IPS-18a (cell line): ENCODE measurements at regions not wholly inside any gene's neighbourhood (a gene's known extent, or its start where the extent isn't known, plus 50 kb on each side); places are given as distances from the start of the nearest gene placed in this dataset.

ENCODE experiments used
- H3K27ac ChIP-seq: one replicate; pipeline ENCODE4 v1.5.1; 2013; ENCODE audit warnings: low read length
- H3K27me3 ChIP-seq: one replicate; pipeline ENCODE4 v1.6.1; 2013; ENCODE audit warnings: mild to moderate bottlenecking, low read length; ENCODE audit not compliant: control insufficient read depth, insufficient read depth
- H3K36me3 ChIP-seq: one replicate; pipeline ENCODE4 v1.6.1; 2013; ENCODE audit warnings: low read depth, low read length; ENCODE audit not compliant: control insufficient read depth
- H3K4me1 ChIP-seq: one replicate; pipeline ENCODE4 v1.6.1; 2013; ENCODE audit warnings: low read depth, low read length; ENCODE audit not compliant: control insufficient read depth
- H3K4me3 ChIP-seq: one replicate; pipeline ENCODE4 v1.5.1; 2013; ENCODE audit warnings: low read length
- H3K9ac ChIP-seq: one replicate; pipeline ENCODE4 v1.6.1; 2013; ENCODE audit warnings: mild to moderate bottlenecking, low read length, moderate library complexity
- H3K9me3 ChIP-seq: one replicate; pipeline ENCODE4 v1.6.1; 2013; ENCODE audit warnings: low read depth, low read length; ENCODE audit not compliant: control insufficient read depth

DNA sequence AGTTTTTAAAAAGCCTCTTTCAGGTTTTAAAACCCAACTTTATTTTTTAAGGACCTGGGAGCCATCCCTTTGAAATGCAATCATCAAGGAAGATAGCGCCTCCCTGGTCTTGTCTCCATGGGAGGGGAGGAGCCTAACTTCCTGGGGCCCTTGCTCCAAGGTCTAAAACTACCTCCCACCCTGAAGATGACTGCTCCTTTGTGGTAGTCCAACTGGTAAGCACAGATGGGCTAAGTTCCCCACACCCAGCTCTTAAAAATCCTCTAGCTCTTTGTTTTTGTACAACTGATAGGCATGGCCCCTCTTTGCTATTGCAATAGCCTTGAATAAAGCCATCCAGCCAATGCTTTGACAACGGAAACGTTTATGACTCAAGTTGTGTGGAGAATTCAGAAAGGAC, 716.8 kb downstream of the CBLN2 start:
- no peak overlapping the region for H3K27ac ChIP-seq
- no peaks in the 10 kb centered on the region for H3K4me1 ChIP-seq
- no peak overlapping the region for H3K4me3 ChIP-seq
- peaks cover 28% of the 10 kb centered on the region for H3K9me3 ChIP-seq
- no peaks in the 10 kb centered on the region for H3K36me3 ChIP-seq
- no peak overlapping the region for H3K9ac ChIP-seq
- no peaks in the 10 kb centered on the region for H3K27me3 ChIP-seq

DNA sequence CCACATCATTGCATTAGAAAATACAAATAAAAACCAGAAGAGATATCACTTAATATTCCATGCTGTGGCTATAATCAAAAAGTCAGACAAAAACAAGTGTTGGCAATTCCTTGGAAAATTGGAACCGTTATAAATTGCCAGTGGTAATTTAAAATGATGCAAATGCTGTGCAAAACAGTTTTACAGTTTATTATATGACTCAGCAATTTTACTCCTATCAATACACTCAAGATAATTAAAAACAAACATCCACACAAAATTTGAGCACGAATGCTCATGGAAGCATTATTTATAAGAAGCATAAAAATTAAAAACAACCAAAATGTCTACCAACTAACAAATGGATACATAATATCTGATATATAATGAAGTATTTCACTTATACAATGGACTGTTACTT, 728.8 kb downstream of the CBLN2 start:
- Histone ChIP-seq H3K36me3 (no peaks in the 10 kb centered on the region), H3K4me3 (no peak overlapping the region), H3K9ac (no peak overlapping the region), H3K4me1 (no peaks in the 10 kb centered on the region), H3K27me3 (no peaks in the 10 kb centered on the region), H3K27ac (no peak overlapping the region), H3K9me3 (peaks cover 23% of the 10 kb centered on the region)

DNA sequence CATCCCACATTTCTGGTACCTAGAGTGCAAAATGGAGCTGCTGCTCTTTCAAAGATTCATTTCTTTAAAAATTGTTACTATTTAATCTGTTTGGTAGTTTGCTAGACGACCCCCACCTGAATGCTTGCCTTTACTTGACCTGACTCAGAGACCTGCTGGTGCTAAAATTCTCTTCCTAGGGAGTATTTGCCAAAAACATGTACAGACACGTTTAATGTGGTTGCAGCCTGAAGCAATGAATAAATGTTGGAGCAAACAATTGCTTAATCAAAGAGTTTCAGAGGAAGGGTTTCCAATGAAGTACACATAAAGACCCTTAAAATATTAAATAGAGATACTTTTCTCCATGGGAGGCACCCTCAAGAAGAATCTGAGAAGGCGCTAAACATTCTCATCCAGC, 734.4 kb downstream of the CBLN2 start:
- no peak overlapping the region for H3K9ac ChIP-seq
- no peaks in the 10 kb centered on the region for H3K27me3 ChIP-seq
- peaks cover 15% of the 10 kb centered on the region for H3K9me3 ChIP-seq
- H3K4me3 ChIP-seq = no peak overlapping the region
- no peak overlapping the region for H3K27ac ChIP-seq
- H3K4me1 ChIP-seq = no peaks in the 10 kb centered on the region
- H3K36me3 ChIP-seq = no peaks in the 10 kb centered on the region

DNA sequence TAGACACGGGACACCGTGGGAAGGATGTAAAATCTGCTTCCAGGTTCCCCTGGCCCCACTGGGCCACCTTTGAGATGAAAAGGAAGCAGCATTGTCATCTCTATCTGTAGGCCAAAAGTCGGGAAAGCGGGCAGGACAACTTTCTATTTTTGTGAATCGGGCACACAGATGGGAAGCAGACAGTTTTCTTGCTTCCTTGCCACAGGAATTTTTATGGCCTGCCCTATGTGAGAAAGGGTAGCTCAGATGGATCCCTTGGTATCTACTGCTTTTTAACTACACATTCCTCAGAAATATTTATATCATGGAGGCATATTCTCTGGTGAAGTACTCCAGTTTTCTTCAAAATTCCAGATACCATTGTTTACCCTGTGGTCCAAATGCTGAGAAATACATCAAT, 735.5 kb downstream of the CBLN2 start:
- H3K36me3 ChIP-seq = no peaks in the 10 kb centered on the region
- H3K27ac ChIP-seq = no peak overlapping the region
- peaks cover 15% of the 10 kb centered on the region for H3K9me3 ChIP-seq
- no peak overlapping the region for H3K9ac ChIP-seq
- H3K27me3 ChIP-seq = no peaks in the 10 kb centered on the region
- no peaks in the 10 kb centered on the region for H3K4me1 ChIP-seq
- H3K4me3 ChIP-seq = no peak overlapping the region

DNA sequence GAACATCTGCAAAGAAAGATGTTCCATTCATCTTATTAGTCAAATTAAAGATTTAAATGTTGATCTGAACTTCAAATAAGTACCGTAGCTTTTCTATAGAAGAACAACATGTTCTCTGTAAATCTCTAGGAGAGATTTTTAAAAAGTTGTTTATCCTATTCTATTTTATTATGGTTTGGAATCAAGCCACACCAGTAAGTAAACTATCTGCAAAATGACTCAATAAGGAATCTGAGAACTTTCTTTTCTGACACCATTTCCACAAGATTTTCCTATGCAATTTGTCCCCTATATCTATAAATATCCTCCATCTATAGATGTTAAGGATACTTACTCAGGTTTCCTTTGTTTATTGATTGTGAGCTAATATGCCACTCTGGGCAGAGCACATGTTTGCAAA, 736.6 kb downstream of the CBLN2 start:
- Histone ChIP-seq H3K9me3 (peaks cover 15% of the 10 kb centered on the region), H3K27ac (no peak overlapping the region), H3K4me1 (no peaks in the 10 kb centered on the region), H3K27me3 (no peaks in the 10 kb centered on the region), H3K36me3 (no peaks in the 10 kb centered on the region), H3K4me3 (no peak overlapping the region), H3K9ac (no peak overlapping the region)

DNA sequence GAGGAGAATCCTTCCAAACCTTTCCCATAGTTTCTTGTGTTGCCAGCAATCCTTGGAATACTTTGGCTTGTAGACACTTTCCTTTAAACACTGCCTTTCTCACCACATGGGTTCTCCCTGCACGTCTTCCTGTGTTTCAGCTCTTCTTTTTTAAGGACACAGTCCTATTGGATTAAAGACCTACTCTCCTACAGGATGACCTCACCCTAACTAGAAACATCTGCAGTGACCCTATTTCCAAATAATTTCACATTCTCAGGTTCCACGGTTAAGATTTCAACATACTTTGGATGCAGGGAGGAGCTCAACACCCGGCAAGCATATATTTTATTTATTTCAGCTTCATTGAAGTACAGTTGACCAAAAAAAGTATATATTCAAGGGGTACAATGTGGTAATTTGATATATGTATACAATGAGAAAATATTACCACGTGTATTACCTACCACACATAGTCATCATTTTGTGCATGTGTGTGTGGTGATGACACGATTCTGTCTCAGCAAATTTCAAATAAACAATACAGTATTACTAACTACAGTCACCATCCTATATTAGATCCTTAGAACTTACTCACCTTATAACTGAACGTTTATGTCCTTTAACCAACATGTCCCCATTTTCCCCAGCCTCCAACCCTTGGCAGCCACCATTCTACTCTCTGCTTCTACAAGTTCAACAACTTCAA, 745.0 kb downstream of the CBLN2 start:
- Histone ChIP-seq H3K4me1 (no peaks in the 10 kb centered on the region), H3K27ac (no peak overlapping the region), H3K36me3 (no peaks in the 10 kb centered on the region), H3K9ac (no peak overlapping the region), H3K27me3 (no peaks in the 10 kb centered on the region), H3K4me3 (no peak overlapping the region), H3K9me3 (peaks cover 13% of the 10 kb centered on the region)

DNA sequence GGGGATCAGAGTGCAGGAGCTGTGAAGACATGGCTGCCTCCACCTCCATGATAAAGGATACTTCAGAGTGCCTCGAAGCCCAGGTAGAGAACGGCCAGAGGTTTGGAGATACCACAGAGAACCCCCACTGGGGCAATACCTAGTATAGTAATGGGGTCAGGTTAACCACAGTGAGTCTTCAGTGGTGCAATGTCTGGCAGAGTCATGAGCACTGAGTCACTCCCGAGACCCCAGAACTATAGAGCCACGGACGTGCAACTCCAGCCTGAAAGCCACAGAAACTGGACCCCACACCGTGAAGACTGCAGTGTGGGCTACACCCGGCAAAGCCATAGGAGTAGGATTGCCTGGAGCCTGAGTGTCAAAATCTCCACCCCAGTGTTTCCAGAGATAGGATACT, 746.6 kb downstream of the CBLN2 start:
- no peaks in the 10 kb centered on the region for H3K4me1 ChIP-seq
- H3K4me3 ChIP-seq = no peak overlapping the region
- no peaks in the 10 kb centered on the region for H3K36me3 ChIP-seq
- H3K9me3 ChIP-seq = peaks cover 13% of the 10 kb centered on the region
- H3K27ac ChIP-seq = no peak overlapping the region
- no peaks in the 10 kb centered on the region for H3K27me3 ChIP-seq
- no peak overlapping the region for H3K9ac ChIP-seq

DNA sequence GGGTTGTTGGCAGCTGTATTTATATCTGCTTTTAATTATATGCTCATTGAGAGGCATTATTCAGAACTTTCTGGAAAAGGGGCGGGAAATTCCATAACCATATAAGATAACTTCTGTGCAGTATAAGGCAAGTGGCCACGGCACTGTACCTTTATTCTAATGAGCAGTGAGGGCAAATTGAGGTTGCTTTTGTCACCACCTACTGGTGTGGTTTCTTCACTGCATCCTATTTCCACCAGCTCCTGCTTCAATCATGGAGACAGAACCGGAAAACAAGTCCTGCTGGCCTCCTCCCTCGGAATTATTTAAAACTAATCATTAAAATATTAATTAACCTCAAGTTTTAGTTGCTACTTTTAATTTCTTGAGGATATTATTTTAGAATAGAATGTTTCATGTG, 759.4 kb downstream of the CBLN2 start:
- Histone ChIP-seq H3K9ac (no peak overlapping the region), H3K4me1 (no peaks in the 10 kb centered on the region), H3K9me3 (peaks cover 18% of the 10 kb centered on the region), H3K4me3 (no peak overlapping the region), H3K36me3 (no peaks in the 10 kb centered on the region), H3K27ac (no peak overlapping the region), H3K27me3 (no peaks in the 10 kb centered on the region)

DNA sequence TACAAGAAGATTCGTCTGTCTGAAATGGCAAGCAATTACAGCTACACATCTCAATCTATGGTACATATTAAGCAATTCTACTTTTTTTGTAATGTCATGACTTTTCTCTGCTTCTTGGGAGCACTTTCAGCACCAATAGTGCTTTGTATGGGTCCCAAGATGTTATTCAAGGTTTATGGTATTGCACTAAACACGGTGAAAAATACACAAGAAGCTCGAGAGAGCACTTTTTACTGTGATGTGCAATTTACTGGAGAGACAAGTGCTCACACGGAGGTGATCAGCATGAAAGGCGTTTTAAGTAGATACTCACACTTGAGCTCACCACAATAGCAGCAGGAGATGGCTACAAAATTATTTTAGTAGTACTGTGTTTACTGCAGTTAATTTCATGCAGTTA, 783.6 kb downstream of the CBLN2 start:
- Histone ChIP-seq H3K36me3 (no peaks in the 10 kb centered on the region), H3K9me3 (peaks cover 22% of the 10 kb centered on the region), H3K4me3 (no peak overlapping the region), H3K9ac (no peak overlapping the region), H3K4me1 (no peaks in the 10 kb centered on the region), H3K27ac (no peak overlapping the region), H3K27me3 (no peaks in the 10 kb centered on the region)

DNA sequence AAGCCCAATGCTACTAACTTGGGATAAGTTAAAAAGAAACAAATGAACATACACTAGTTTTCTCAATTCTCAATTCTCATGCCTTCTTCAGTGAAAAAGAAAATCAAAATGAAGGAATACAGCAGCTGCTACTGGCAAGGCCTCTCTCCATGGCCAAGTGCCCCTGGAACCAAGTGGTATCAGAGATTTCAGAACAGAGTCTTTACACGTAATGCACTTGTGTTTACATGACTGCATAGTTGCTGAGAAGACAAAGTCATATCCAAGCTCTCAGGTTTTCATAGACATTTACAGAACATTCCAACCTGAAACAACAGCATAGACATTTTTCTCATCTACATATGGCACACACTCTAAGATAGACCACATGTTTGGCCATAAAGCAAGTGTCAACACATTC, 789.9 kb downstream of the CBLN2 start:
- H3K4me3 ChIP-seq = no peak overlapping the region
- no peaks in the 10 kb centered on the region for H3K4me1 ChIP-seq
- H3K27me3 ChIP-seq = no peaks in the 10 kb centered on the region
- no peaks in the 10 kb centered on the region for H3K36me3 ChIP-seq
- no peak overlapping the region for H3K9ac ChIP-seq
- H3K9me3 ChIP-seq = peaks cover 19% of the 10 kb centered on the region
- H3K27ac ChIP-seq = no peak overlapping the region

DNA sequence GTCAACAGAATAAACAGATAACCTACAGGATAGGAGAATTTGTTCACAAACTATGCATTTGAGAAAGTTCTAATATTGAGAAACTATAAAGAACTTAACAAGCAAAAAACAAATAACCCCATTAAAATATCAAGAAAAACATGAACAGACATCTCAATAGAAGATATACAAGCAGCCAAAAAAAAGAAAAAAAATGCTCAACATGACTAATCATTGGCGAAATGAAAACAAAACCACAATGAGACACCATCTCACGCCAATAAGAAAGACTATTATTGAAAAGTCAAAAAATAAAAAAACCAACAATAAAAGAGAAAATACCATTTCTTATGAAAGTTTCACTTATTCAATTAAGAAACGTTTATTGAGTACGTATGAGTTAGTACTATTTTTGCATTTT, 800.5 kb downstream of the CBLN2 start:
- Histone ChIP-seq H3K36me3 (no peaks in the 10 kb centered on the region), H3K4me1 (no peaks in the 10 kb centered on the region), H3K9ac (no peak overlapping the region), H3K9me3 (peaks cover 22% of the 10 kb centered on the region), H3K27ac (no peak overlapping the region), H3K4me3 (no peak overlapping the region), H3K27me3 (no peaks in the 10 kb centered on the region)

DNA sequence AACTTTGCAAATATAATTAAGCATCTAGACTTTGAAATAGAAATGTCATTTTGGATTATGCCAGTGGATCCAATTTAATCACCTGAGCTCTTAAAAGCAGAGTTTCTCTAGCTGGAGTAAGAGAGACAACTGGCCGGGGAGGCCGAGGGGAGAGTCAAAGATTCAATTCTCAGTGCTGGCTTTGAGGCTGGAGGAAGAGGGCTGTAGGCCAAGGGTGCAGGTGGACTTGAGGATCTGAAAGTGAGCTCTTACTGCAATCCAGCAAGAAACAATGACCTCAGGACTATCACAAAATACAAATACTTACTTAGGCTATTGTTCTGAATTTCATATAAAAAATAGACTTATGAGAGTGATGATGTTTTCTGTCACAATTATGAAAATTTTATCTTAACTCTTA, 814.5 kb downstream of the CBLN2 start:
- no peaks in the 10 kb centered on the region for H3K4me1 ChIP-seq
- no peak overlapping the region for H3K4me3 ChIP-seq
- H3K27me3 ChIP-seq = no peaks in the 10 kb centered on the region
- no peaks in the 10 kb centered on the region for H3K36me3 ChIP-seq
- no peak overlapping the region for H3K27ac ChIP-seq
- no peak overlapping the region for H3K9ac ChIP-seq
- H3K9me3 ChIP-seq = peaks cover 31% of the 10 kb centered on the region
